Stimulated activated CD8-positive, alpha-beta memory T cell treated with anti-CD3 and anti-CD28 coated beads, Interleukin-15, amount 100 ng/mL, for 4 hours (primary cell): ENCODE measurements at regions not wholly inside any gene's neighbourhood (a gene's known extent, or its start where the extent isn't known, plus 50 kb on each side); places are given as distances from the start of the nearest gene placed in this dataset.

Source experiments
- DNase-seq, 2 donors: peaks; one replicate each; pipeline ENCODE4 v3.0.0-alpha.2; 2020; ENCODE audit warnings: low read depth in 2 of 2

GRCh38 chr2:18009891-18010290 lies 131.4 kb downstream of the KCNS3 start:
- DNase-seq, result no peak

DNA sequence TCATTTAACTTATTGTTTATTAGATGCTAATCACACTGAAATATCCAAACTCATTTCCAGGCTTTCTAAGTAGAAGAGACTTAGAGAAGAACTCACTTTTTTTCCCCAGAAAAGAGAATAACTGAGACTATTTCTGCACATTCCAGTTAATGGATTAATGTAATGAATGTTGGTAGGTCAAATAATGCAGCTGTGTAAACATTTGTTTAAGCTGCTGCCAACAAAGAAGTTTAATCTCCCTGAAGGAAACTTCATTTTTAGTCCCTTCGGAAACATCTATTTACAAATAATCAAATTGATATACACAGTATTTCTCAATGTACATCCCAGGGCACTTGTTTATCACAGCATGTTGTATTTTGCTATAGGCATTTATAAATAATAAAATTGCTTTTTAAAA lies 126.9 kb downstream of the KCNS3 start:
- DNase-seq, result no peak

DNA sequence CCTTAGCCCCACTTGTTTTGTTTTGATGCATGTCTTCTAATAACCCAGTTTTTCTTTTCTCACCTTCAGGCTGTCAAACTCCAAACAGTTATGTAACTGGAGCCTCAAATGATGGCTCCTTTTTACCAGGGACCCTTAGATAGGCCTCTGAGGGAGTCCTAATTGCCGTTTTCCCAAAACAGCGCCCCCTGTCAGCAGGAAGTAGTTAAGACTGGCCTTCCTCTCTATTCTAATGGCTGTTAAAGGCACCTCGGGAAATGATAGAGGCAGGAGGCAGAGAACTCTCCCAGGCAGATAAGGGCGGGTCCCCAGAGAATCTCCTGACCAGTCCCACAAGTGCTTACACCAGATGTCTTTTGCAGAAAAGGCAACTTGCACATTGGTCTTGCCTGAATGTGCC lies 123.2 kb downstream of the KCNS3 start:
- no peak for DNase-seq

DNA sequence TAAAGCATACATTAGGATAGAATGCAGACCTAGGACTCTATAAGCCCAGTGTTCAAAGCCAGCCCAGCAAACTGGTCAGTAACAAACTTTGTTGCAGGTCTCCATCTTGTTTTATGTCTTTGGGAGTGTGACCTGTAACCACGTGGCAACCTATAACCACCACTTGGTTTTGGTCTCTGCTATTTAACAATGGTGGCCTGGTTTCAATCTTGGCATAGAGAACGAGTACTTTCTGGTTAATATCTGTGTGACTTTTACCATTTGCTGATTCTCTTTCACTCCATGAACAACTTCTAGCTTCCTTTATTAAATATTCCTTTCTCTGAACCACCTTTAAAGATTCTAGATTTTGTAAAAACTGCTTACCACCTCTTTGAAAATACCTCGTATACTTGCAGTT lies 118.5 kb downstream of the KCNS3 start:
- DNase-seq, result no peak

GRCh38 chr2:17995593-17995992 lies 117.1 kb downstream of the KCNS3 start:
- DNase-seq, result no peak
